ENCODE measurements at regions not wholly inside any gene's neighbourhood (a gene's known extent, or its start where the extent isn't known, plus 50 kb on each side); places are given as distances from the start of the nearest gene placed in this dataset.

DNA sequence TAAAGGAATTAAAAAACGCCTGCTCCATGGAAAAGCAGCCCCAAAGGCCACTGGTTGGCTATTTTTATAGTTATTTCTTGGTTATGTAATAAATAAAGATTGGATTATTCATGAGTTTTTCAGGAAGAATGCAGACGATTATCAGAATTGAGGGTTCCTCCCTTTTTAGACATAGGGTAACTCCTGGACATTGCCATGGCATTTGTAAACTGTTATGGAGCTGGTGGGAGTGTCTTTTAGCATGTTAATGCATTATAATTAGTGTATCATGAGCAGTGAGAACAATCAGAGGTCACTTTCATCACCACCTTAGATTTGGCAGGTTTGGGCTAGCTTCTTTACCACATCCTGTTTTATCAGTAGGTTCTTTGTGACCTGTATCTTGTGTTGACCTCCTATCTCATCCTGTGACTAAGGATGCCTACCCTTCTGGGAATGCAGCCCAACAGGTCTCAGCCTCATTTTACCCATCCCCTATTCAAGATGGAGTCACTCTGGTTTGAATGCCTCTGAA, 728.7 kb downstream of the GALC start:
- TF ChIP-seq, protein P1, sequence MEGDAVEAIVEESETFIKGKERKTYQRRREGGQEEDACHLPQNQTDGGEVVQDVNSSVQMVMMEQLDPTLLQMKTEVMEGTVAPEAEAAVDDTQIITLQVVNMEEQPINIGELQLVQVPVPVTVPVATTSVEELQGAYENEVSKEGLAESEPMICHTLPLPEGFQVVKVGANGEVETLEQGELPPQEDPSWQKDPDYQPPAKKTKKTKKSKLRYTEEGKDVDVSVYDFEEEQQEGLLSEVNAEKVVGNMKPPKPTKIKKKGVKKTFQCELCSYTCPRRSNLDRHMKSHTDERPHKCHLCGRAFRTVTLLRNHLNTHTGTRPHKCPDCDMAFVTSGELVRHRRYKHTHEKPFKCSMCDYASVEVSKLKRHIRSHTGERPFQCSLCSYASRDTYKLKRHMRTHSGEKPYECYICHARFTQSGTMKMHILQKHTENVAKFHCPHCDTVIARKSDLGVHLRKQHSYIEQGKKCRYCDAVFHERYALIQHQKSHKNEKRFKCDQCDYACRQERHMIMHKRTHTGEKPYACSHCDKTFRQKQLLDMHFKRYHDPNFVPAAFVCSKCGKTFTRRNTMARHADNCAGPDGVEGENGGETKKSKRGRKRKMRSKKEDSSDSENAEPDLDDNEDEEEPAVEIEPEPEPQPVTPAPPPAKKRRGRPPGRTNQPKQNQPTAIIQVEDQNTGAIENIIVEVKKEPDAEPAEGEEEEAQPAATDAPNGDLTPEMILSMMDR (IDR thresholded peaks at IDR 0.05; ENCODE audit: extremely low read depth in 1 of 2, insufficient read depth in 1 of 2, low read depth in 1 of 2, low read length in 2 of 2), result no peak
- TF ChIP-seq POLR2A (IDR thresholded peaks at IDR 0.05; ENCODE audit: low read depth, low read length) (no peak), POLR2AphosphoS5 (IDR thresholded peaks at IDR 0.05; ENCODE audit: insufficient read depth, low read depth, low read length) (no peak), EZH2 (IDR thresholded peaks at IDR 0.05; ENCODE audit: borderline replicate concordance, low read depth, low read length, severe bottlenecking) (no peak), JUN (IDR thresholded peaks at IDR 0.05; ENCODE audit: borderline replicate concordance, insufficient read depth, insufficient read length, low read depth) (no peak)
- TF ChIP-seq, protein P2, sequence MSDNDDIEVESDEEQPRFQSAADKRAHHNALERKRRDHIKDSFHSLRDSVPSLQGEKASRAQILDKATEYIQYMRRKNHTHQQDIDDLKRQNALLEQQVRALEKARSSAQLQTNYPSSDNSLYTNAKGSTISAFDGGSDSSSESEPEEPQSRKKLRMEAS (IDR thresholded peaks at IDR 0.05; ENCODE audit: insufficient read depth, insufficient read length), result no peak
